ENCODE measurements at regions not wholly inside any gene's neighbourhood (a gene's known extent, or its start where the extent isn't known, plus 50 kb on each side); places are given as distances from the start of the nearest gene placed in this dataset.

GRCh38 chr7:138313829-138314178, 146.3 kb upstream of the TRIM24 start:
- TF ChIP-seq CTCF (IDR thresholded peaks at IDR 0.05; ENCODE audit: insufficient read depth, low read depth, low read length), result no peak
- TF ChIP-seq EZH2 (IDR thresholded peaks at IDR 0.05; ENCODE audit: insufficient read depth, low read length), result no peak

All from astrocyte (in vitro differentiated cells and primary cell).